PC-9 (cell line): ENCODE measurements at regions not wholly inside any gene's neighbourhood (a gene's known extent, or its start where the extent isn't known, plus 50 kb on each side); places are given as distances from the start of the nearest gene placed in this dataset.

Experiments
- BruUV-seq: library from RNA; stranded (reverse); fragments of 400-500 nt; replicated peaks from 2 replicates; lab custom pipeline; 2021; lab: Mats Ljungman, UMichigan
- CTCF ChIA-PET: fragments of 300-600 bp; sonication (Branson Sonifier 250); formaldehyde crosslinking; loops from one replicate; lab custom pipeline; 2022; ENCODE audit warnings: antibody characterized with exemption; lab: Charles Lee
- POLR2A ChIA-PET: fragments of 300-600 bp; sonication (Branson Sonifier 250); formaldehyde crosslinking; loops from one replicate; lab custom pipeline; 2022; ENCODE audit warnings: antibody characterized with exemption; ENCODE audit not compliant: unreplicated experiment; lab: Charles Lee
- DNase-seq, 2 experiments: peaks; one replicate each; pipeline versions ENCODE4 v3.0.0 to v3.0.0-alpha.2; 2015 to 2022; ENCODE audit warnings: mixed read lengths in 1 of 2
- H2AFZ ChIP-seq: fragments of 200-600 bp; sonication (generic); 2 replicates; pipeline ENCODE4 v1.8.1; 2017; ENCODE audit warnings: antibody characterized with exemption
- H3F3A ChIP-seq: fragments of 200-600 bp; sonication (generic); 2 replicates; pipeline ENCODE4 v1.8.1; 2017; ENCODE audit warnings: antibody characterized with exemption, mild to moderate bottlenecking, low read depth; ENCODE audit not compliant: insufficient read depth
- H3K27ac ChIP-seq: fragments of 200-600 bp; sonication (generic); 2 replicates; pipeline ENCODE4 v1.6.1; 2016; ENCODE audit warnings: mixed run types
- H3K27me3 ChIP-seq: fragments of 200-600 bp; sonication (generic); 2 replicates; pipeline ENCODE4 v1.6.1; 2016; ENCODE audit warnings: low read depth, mixed run types; ENCODE audit not compliant: insufficient read depth
- H3K36me3 ChIP-seq: fragments of 200-600 bp; sonication (generic); 2 replicates; pipeline ENCODE4 v1.6.1; 2016; ENCODE audit warnings: low read depth, mixed run types
- H3K4me1 ChIP-seq: fragments of 200-600 bp; sonication (generic); replicated peaks from 2 replicates; pipeline ENCODE4 v1.6.1; 2016; ENCODE audit warnings: mixed run types; ENCODE audit not compliant: insufficient read depth
- H3K4me2 ChIP-seq: fragments of 200-600 bp; sonication (generic); 2 replicates; pipeline ENCODE4 v1.6.1; 2017; ENCODE audit warnings: mixed run types
- H3K4me3 ChIP-seq: fragments of 200-600 bp; sonication (generic); 2 replicates; pipeline ENCODE4 v1.6.1; 2016; ENCODE audit warnings: mixed run types
- H3K79me2 ChIP-seq: fragments of 200-600 bp; sonication (generic); 2 replicates; pipeline ENCODE4 v1.6.1; 2017; ENCODE audit warnings: low read depth, mixed run types
- H3K9me2 ChIP-seq: fragments of 200-600 bp; sonication (generic); 2 replicates; pipeline ENCODE4 v1.8.1; 2017; ENCODE audit warnings: mild to moderate bottlenecking; ENCODE audit not compliant: insufficient read depth
- H3K9me3 ChIP-seq: fragments of 200-600 bp; sonication (generic); 2 replicates; pipeline ENCODE4 v1.8.1; 2016; ENCODE audit warnings: low read depth; ENCODE audit not compliant: insufficient read depth
- H4K20me1 ChIP-seq: fragments of 200-600 bp; sonication (generic); 2 replicates; pipeline ENCODE4 v1.8.1; 2017; ENCODE audit not compliant: insufficient read depth
- EZH2 ChIP-seq: fragments of 200-600 bp; sonication (generic); IDR thresholded peaks from 2 replicates; pipeline ENCODE4 v1.8.0; 2017; ENCODE audit warnings: antibody characterized with exemption, low read depth
- intact Hi-C: fragments of 100-400 bp; cut with micrococcal nuclease; formaldehyde crosslinking; loops from one replicate; pipeline ENCODE4 v1.10.0; 2022; ENCODE audit not compliant: unreplicated experiment
- TF ChIP-seq, protein P1 (sequence below): fragments of 200-600 bp; sonication (generic); conservative IDR thresholded peaks from 2 replicates; pipeline ENCODE4 v1.6.1; 2017; ENCODE audit warnings: mixed run types, antibody characterized with exemption, mild to moderate bottlenecking, moderate library complexity

DNA sequence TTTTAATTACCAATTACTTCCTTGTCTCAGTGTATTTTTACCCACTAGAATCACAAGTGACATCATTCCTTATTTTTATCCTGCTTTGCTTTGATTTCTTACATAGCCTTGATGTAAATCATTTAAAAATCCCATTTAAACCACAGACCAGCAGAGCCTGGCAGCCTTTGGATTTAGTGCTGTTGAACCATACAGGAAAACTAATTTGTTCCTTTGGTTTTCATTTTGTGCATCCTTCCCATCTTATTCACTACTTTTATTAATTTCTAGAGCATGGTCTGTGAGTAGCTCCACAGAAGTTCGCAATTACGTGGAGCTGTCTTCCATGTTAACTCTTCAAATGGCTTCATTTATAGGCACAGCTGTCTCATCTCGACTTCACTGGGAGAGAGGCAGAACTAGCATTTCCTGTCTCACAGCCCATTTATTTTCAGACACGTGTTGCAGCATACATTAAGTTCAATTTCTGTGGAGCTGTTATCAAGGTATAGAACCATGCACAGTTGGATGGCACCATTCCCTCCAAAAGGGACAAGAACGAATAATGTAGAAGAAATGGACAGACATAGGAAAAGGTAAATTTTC lies 235.3 kb downstream of the MRPL39 start:
- no peak overlapping the region for H3K4me3 ChIP-seq
- TF ChIP-seq, protein P1, sequence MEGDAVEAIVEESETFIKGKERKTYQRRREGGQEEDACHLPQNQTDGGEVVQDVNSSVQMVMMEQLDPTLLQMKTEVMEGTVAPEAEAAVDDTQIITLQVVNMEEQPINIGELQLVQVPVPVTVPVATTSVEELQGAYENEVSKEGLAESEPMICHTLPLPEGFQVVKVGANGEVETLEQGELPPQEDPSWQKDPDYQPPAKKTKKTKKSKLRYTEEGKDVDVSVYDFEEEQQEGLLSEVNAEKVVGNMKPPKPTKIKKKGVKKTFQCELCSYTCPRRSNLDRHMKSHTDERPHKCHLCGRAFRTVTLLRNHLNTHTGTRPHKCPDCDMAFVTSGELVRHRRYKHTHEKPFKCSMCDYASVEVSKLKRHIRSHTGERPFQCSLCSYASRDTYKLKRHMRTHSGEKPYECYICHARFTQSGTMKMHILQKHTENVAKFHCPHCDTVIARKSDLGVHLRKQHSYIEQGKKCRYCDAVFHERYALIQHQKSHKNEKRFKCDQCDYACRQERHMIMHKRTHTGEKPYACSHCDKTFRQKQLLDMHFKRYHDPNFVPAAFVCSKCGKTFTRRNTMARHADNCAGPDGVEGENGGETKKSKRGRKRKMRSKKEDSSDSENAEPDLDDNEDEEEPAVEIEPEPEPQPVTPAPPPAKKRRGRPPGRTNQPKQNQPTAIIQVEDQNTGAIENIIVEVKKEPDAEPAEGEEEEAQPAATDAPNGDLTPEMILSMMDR = no peak
- no peak for TF ChIP-seq EZH2
- H3K27ac ChIP-seq = no peak overlapping the region
- H3F3A ChIP-seq = no peaks in the 10 kb centered on the region
- H3K27me3 ChIP-seq = no peaks in the 10 kb centered on the region
- no peak for DNase-seq
- ChIA-PET POLR2A (no interaction called here), CTCF (no interaction called here)
- no peak overlapping the region for H2AFZ ChIP-seq
- BruUV-seq = no TSS peak
- no peaks in the 10 kb centered on the region for H3K9me2 ChIP-seq
- no peaks in the 10 kb centered on the region for H3K36me3 ChIP-seq
- no peaks in the 10 kb centered on the region for H3K4me1 ChIP-seq
- no peaks in the 10 kb centered on the region for H3K79me2 ChIP-seq
- H3K9me3 ChIP-seq = no peaks in the 10 kb centered on the region
- intact Hi-C loops = no loop called here
- H4K20me1 ChIP-seq = no peaks in the 10 kb centered on the region
- H3K4me2 ChIP-seq = no peak overlapping the region

DNA sequence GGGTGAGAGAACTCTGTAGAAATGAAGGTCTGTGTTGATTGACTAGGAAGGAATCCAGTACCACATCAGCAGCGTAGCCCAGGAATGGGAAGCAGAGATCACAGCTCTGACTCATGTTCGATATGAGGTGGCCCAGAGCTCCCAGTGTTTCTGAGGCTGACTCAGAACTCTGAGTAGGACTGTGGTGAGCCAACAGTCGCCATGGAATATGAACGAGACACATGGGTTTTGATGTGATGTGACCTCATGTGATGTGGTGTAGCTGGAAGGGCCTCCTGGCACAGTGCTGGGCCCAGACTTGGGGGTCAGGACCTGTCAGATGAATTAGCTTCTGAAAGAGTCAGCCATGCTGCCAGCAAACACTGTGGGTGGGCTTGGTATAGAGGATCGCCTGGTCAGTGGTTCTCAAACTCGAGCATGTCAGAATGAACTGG lies 237.0 kb downstream of the MRPL39 start:
- H3K27me3 ChIP-seq = no peaks in the 10 kb centered on the region
- no peaks in the 10 kb centered on the region for H3K4me1 ChIP-seq
- H3K4me3 ChIP-seq = no peak overlapping the region
- TF ChIP-seq EZH2 = no peak
- TF ChIP-seq, protein P1 = no peak
- no peak for DNase-seq
- no peak overlapping the region for H3K27ac ChIP-seq
- no peaks in the 10 kb centered on the region for H3K79me2 ChIP-seq
- ChIA-PET POLR2A (no interaction called here), CTCF (no interaction called here)
- no peaks in the 10 kb centered on the region for H3K9me3 ChIP-seq
- H3K9me2 ChIP-seq = no peaks in the 10 kb centered on the region
- no peak overlapping the region for H3K4me2 ChIP-seq
- BruUV-seq = no TSS peak
- intact Hi-C loops = no loop called here
- H4K20me1 ChIP-seq = no peaks in the 10 kb centered on the region
- no peaks in the 10 kb centered on the region for H3F3A ChIP-seq
- no peak overlapping the region for H2AFZ ChIP-seq
- H3K36me3 ChIP-seq = no peaks in the 10 kb centered on the region

DNA sequence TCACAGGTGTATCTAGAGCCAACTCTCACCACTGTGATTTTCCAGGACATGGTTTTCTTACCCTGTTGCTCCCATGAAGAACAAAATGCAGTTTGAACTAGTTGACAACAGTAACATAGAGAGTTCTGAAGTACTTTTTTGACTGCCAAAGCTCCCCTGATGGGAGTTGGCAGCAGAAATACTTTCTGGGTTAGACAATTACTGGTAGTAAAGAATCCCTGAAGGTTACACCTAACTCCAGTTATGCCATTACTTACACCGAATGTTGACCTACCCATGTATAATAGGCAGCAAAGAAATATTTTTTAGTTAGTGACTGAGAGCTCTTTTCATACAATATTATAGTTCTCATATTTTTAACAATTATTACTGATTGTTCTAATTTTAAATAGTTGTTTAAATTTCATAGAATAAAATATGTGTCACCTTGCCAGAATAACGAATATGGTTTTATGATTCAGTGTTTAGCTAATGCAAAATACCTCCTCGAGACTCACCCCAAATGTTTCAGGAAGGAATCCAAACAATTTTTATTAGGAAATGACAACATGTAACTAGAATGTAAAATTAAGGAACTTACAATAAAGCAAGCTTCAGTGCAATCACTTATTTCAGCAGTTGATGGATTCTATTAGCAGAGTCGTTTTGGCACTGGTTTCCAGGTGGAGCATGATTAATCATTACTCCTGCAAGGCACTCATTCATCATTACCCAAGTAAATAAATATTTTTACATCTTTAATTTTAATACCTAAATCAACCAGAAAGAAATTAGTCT lies 237.6 kb downstream of the MRPL39 start:
- DNase-seq = no peak
- intact Hi-C loops = no loop called here
- no peak overlapping the region for H3K4me3 ChIP-seq
- H3K4me1 ChIP-seq = no peaks in the 10 kb centered on the region
- no peaks in the 10 kb centered on the region for H3F3A ChIP-seq
- H3K9me3 ChIP-seq = no peaks in the 10 kb centered on the region
- ChIA-PET CTCF (no interaction called here), POLR2A (interaction anchor here (0.5 kb wide), 1 partner anchor 576 kb away, joined by 4 read pairs; no protein-coding TSS in a partner anchor)
- TF ChIP-seq EZH2 = no peak
- TF ChIP-seq, protein P1 = no peak
- no TSS peak for BruUV-seq
- H3K27me3 ChIP-seq = no peaks in the 10 kb centered on the region
- no peaks in the 10 kb centered on the region for H4K20me1 ChIP-seq
- H3K79me2 ChIP-seq = no peaks in the 10 kb centered on the region
- no peak overlapping the region for H2AFZ ChIP-seq
- no peaks in the 10 kb centered on the region for H3K36me3 ChIP-seq
- H3K4me2 ChIP-seq = no peak overlapping the region
- H3K9me2 ChIP-seq = no peaks in the 10 kb centered on the region
- H3K27ac ChIP-seq = no peak overlapping the region
